ENCODE measurements at regions not wholly inside any gene's neighbourhood (a gene's known extent, or its start where the extent isn't known, plus 50 kb on each side); places are given as distances from the start of the nearest gene placed in this dataset.

DNA sequence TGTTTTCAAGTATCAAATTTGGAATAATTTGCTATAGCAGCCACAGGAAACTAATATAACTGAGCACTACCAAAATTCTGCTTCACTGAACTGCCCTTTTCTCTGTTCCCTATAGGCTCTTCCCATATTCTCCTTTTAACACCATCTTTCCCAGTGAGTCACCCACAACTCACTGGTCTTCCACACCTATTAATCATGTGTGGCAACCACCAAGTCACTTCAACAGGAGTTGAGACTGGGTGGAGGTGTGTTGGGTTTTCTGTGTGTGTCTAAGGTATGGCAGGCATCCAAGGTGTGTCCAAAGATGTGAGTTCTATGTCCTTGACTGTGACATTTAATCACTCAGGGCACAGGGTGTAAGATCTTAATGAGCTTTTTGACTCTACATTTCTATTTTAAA lies 610.0 kb upstream of the CDH11 start:
- no peak for TF ChIP-seq HOXA7 (CRISPR knock-in tag; IDR thresholded peaks at IDR 0.05)
- TF ChIP-seq TAF1 (CRISPR knock-in tag; IDR thresholded peaks at IDR 0.05): no peak
- TF ChIP-seq EP300 (IDR thresholded peaks at IDR 0.05; ENCODE audit: low read depth in 2 of 2, low read length in 2 of 2): no peak
- TF ChIP-seq EP300 (CRISPR knock-in tag; IDR thresholded peaks at IDR 0.05; ENCODE audit: borderline replicate concordance): no peak
- no peak for TF ChIP-seq ARNT (IDR thresholded peaks at IDR 0.05)
- TF ChIP-seq POLR2AphosphoS5 (IDR thresholded peaks at IDR 0.05; ENCODE audit: low read depth, low read length): no peak
- TF ChIP-seq POLR2A (IDR thresholded peaks at IDR 0.05; ENCODE audit: insufficient read depth in 1 of 2, low read depth in 2 of 2, low read length in 2 of 2): no peak
- no peak for TF ChIP-seq CTCF (CRISPR knock-in tag; IDR thresholded peaks at IDR 0.05)
- TF ChIP-seq EZH2 (conservative IDR thresholded peaks at IDR 0.05; ENCODE audit: low read depth, low read length): no peak
- TF ChIP-seq MED1 (CRISPR knock-in tag; IDR thresholded peaks at IDR 0.05): no peak
- no peak for TF ChIP-seq JUN (CRISPR knock-in tag; IDR thresholded peaks at IDR 0.05)
- no peak for TF ChIP-seq ELF4 (CRISPR knock-in tag; IDR thresholded peaks at IDR 0.05; ENCODE audit: borderline replicate concordance)
- no peak for TF ChIP-seq POLR2AphosphoS2 (IDR thresholded peaks at IDR 0.05; ENCODE audit: low read depth, low read length)
